ENCODE measurements at regions not wholly inside any gene's neighbourhood (a gene's known extent, or its start where the extent isn't known, plus 50 kb on each side); places are given as distances from the start of the nearest gene placed in this dataset.

- TF ChIP-seq CTCF (IDR thresholded peaks at IDR 0.05) (no peak), EZH2 (IDR thresholded peaks at IDR 0.05; ENCODE audit: borderline replicate concordance, insufficient read depth, low read depth, low read length, poor library complexity, severe bottlenecking) (no peak)
Observed at GRCh38 chrX:74246524-74246923, 57.5 kb upstream of the ZCCHC13 start.
